Mesenchymal stem cell (in vitro differentiated cells and primary cell): ENCODE measurements at regions not wholly inside any gene's neighbourhood (a gene's known extent, or its start where the extent isn't known, plus 50 kb on each side); places are given as distances from the start of the nearest gene placed in this dataset.
A peak's percentile ranks its signal among the peaks of the same experiment; 100 is the strongest.

Experiments used
- DNase-seq: peaks from one replicate; pipeline ENCODE4 v3.0.0-alpha.2; 2013
- H2AFZ ChIP-seq: one replicate; pipeline ENCODE4 v1.6.1; 2013; ENCODE audit warnings: low read depth, mild to moderate bottlenecking, control low read depth, inconsistent platforms, low read length, moderate library complexity
- H2AK5ac ChIP-seq: 2 replicates; pipeline ENCODE4 v1.6.1; 2013; ENCODE audit warnings: low read length, moderate library complexity, mild to moderate bottlenecking, inconsistent platforms; ENCODE audit not compliant: severe bottlenecking
- H2BK120ac ChIP-seq: one replicate; pipeline ENCODE4 v1.6.1; 2013; ENCODE audit warnings: low read depth, mild to moderate bottlenecking, inconsistent platforms, low read length, moderate library complexity
- H2BK12ac ChIP-seq, 2 experiments: one replicate each; pipeline ENCODE4 v1.6.1; 2013; ENCODE audit warnings: inconsistent platforms in 2 of 2, low read length in 2 of 2, mild to moderate bottlenecking in 2 of 2, moderate library complexity in 2 of 2, control low read depth in 1 of 2
- H2BK15ac ChIP-seq: one replicate; pipeline ENCODE4 v1.6.1; 2013; ENCODE audit warnings: mild to moderate bottlenecking, low read depth, inconsistent platforms; ENCODE audit not compliant: poor library complexity, severe bottlenecking
- H2BK5ac ChIP-seq: 2 replicates; pipeline ENCODE4 v1.6.1; 2013; ENCODE audit warnings: low read depth, mild to moderate bottlenecking, low read length, control low read depth, inconsistent platforms; ENCODE audit not compliant: poor library complexity, severe bottlenecking
- H3K14ac ChIP-seq, 2 experiments: one replicate each; pipeline ENCODE4 v1.6.1; 2013; ENCODE audit warnings: inconsistent platforms in 2 of 2, low read length in 2 of 2, control low read depth in 1 of 2, mild to moderate bottlenecking in 1 of 2, moderate library complexity in 1 of 2
- H3K18ac ChIP-seq, 2 experiments: one replicate each; pipeline ENCODE4 v1.6.1; 2013; ENCODE audit warnings: inconsistent platforms in 2 of 2, low read length in 2 of 2, control low read depth in 1 of 2, low read depth in 1 of 2, mild to moderate bottlenecking in 1 of 2
- H3K23ac ChIP-seq, 2 experiments: one replicate each; pipeline ENCODE4 v1.6.1; 2013; ENCODE audit warnings: inconsistent platforms in 2 of 2, low read length in 2 of 2, mild to moderate bottlenecking in 2 of 2, moderate library complexity in 2 of 2, control low read depth in 1 of 2
- H3K27ac ChIP-seq: 2 replicates; pipeline ENCODE4 v1.5.1; 2013; ENCODE audit warnings: mild to moderate bottlenecking, moderate library complexity, low read length, control low read depth, inconsistent platforms; ENCODE audit not compliant: poor library complexity, severe bottlenecking
- H3K27me3 ChIP-seq, 2 experiments: 2 replicates each; pipeline versions ENCODE4 v1.6.1 to v1.7.0; 2013; ENCODE audit warnings: low read length in 2 of 2, mild to moderate bottlenecking in 2 of 2, moderate library complexity in 2 of 2, control low read depth in 1 of 2, inconsistent platforms in 1 of 2; ENCODE audit not compliant: control insufficient read depth in 1 of 2, insufficient read depth in 1 of 2
- H3K36me3 ChIP-seq, 2 experiments: 2 replicates each; pipeline versions ENCODE4 v1.6.1 to v1.7.0; 2013; ENCODE audit warnings: low read length in 2 of 2, control low read depth in 1 of 2, inconsistent platforms in 1 of 2, low read depth in 1 of 2, mild to moderate bottlenecking in 1 of 2; ENCODE audit not compliant: insufficient read depth in 2 of 2, control insufficient read depth in 1 of 2
- H3K4ac ChIP-seq, 2 experiments: one replicate each; pipeline ENCODE4 v1.6.1; 2013; ENCODE audit warnings: inconsistent platforms in 2 of 2, low read length in 2 of 2, mild to moderate bottlenecking in 2 of 2, moderate library complexity in 2 of 2, control low read depth in 1 of 2, low read depth in 1 of 2
- H3K4me1 ChIP-seq: 2 replicates; pipeline ENCODE4 v1.6.1; 2013; ENCODE audit warnings: low read depth, low read length, control low read depth; ENCODE audit not compliant: control insufficient read depth, insufficient read depth
- H3K4me2 ChIP-seq: 2 replicates; pipeline ENCODE4 v1.6.1; 2013; ENCODE audit warnings: low read length, mild to moderate bottlenecking, inconsistent platforms; ENCODE audit not compliant: poor library complexity, severe bottlenecking
- H3K4me3 ChIP-seq, 2 experiments: 2 replicates each; pipeline versions ENCODE4 v1.5.1 to v1.7.0; 2013; ENCODE audit warnings: low read length in 2 of 2, mild to moderate bottlenecking in 2 of 2, control low read depth in 1 of 2, low read depth in 1 of 2; ENCODE audit not compliant: insufficient read depth in 1 of 2
- H3K79me1 ChIP-seq: replicated peaks from 2 replicates; pipeline ENCODE4 v1.6.1; 2013; ENCODE audit warnings: mild to moderate bottlenecking, control low read depth, low read length, inconsistent platforms; ENCODE audit not compliant: poor library complexity, severe bottlenecking
- H3K9ac ChIP-seq: 2 replicates; pipeline ENCODE4 v1.7.0; 2013; ENCODE audit warnings: mild to moderate bottlenecking, low read length, moderate library complexity
- H3K9me3 ChIP-seq: 2 replicates; pipeline ENCODE4 v1.7.0; 2013; ENCODE audit warnings: mild to moderate bottlenecking, low read length; ENCODE audit not compliant: control insufficient read depth
- H4K8ac ChIP-seq: one replicate; pipeline ENCODE4 v1.6.1; 2013; ENCODE audit warnings: inconsistent platforms, mild to moderate bottlenecking, low read length, moderate library complexity
- H4K91ac ChIP-seq: one replicate; pipeline ENCODE4 v1.6.1; 2013; ENCODE audit warnings: mild to moderate bottlenecking, low read length, inconsistent platforms
- WGBS: methylation state at CpG from one replicate; pipeline ENCODE4 v1.1.7; 2013; ENCODE audit warnings: mixed read lengths; 5-methylcytosine and 5-hydroxymethylcytosine counted together

DNA sequence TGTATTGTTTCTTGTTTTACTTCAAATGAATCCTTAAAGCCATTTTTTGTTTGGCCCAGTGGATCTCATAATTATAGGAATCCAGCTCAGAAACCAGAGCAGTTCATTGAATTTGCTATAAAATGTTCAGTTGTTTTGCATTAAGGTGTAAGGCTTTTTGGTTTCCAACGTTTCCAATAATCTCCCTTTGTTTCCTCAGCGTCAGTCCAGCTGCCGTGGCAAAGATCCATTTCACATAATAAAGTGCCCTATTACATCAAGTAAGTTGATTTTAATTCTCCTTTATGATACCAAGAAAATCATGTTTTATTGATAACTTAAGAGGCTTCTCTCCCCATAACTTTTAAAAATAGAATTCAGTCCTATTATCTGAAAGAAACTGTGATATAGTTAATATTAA lies 472.6 kb downstream of the UTRN start:
- H3K4me2 ChIP-seq = no peak overlapping the region
- no peak overlapping the region for H4K8ac ChIP-seq
- no peak overlapping the region for H3K14ac ChIP-seq
- no peaks in the 10 kb centered on the region for H3K27me3 ChIP-seq
- H3K9me3 ChIP-seq = no peaks in the 10 kb centered on the region
- no peaks in the 10 kb centered on the region for H3K4me1 ChIP-seq
- no peak overlapping the region for H3K9ac ChIP-seq
- no peak overlapping the region for H3K23ac ChIP-seq
- H2AK5ac ChIP-seq = no peak overlapping the region
- H2BK120ac ChIP-seq = no peak overlapping the region
- no peak overlapping the region for H3K4ac ChIP-seq
- H3K79me1 ChIP-seq = peaks cover 2% of the 10 kb centered on the region
- WGBS = no CpG with 5 or more reads among the region's 3 CpGs
- no peak overlapping the region for H2BK5ac ChIP-seq
- no peak overlapping the region for H3K18ac ChIP-seq
- no peak for DNase-seq
- H3K27ac ChIP-seq = no peak overlapping the region
- no peak overlapping the region for H4K91ac ChIP-seq
- peaks cover 0 to 30% of the 10 kb centered on the region in 2 experiments for H3K36me3 ChIP-seq
- no peak overlapping the region for H2AFZ ChIP-seq
- H2BK15ac ChIP-seq = no peak overlapping the region
- no peak overlapping the region for H3K4me3 ChIP-seq
- no peak overlapping the region for H2BK12ac ChIP-seq

DNA sequence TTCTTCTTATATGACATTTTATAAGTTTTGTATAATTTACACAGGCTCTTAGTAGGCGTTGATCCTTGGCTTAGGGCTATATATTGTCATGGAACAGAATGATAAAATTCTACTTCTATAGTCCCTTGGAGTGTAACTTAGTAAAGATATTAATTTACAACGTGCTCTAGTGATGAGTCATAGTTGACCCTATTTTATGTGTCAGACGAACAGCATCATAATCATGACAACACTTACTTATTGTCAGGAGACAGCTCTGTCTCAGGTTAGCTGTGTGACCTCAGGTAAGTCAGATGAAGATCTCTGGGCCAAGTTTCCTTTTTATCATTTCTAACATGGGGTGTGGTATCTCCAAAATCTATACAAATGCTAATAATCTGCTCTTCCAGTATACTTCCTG lies 473.5 kb downstream of the UTRN start:
- no peak overlapping the region for H2BK12ac ChIP-seq
- H3K23ac ChIP-seq = no peak overlapping the region
- H2AK5ac ChIP-seq = no peak overlapping the region
- H3K79me1 ChIP-seq = peaks cover under 1% of the 10 kb centered on the region
- H2BK5ac ChIP-seq = no peak overlapping the region
- H2BK15ac ChIP-seq = no peak overlapping the region
- no peak overlapping the region for H2BK120ac ChIP-seq
- H4K8ac ChIP-seq = no peak overlapping the region
- no peak overlapping the region for H3K18ac ChIP-seq
- H3K4me1 ChIP-seq = no peaks in the 10 kb centered on the region
- H3K27ac ChIP-seq = no peak overlapping the region
- no peak overlapping the region for H4K91ac ChIP-seq
- H2AFZ ChIP-seq = no peak overlapping the region
- no peak overlapping the region for H3K9ac ChIP-seq
- H3K36me3 ChIP-seq = peaks cover 0 to 34% of the 10 kb centered on the region in 2 experiments
- no CpG with 5 or more reads among the region's 3 CpGs for WGBS
- no peak overlapping the region for H3K4ac ChIP-seq
- no peak overlapping the region for H3K14ac ChIP-seq
- H3K4me2 ChIP-seq = no peak overlapping the region
- DNase-seq = peak; percentile 5
- H3K27me3 ChIP-seq = no peaks in the 10 kb centered on the region
- no peaks in the 10 kb centered on the region for H3K9me3 ChIP-seq
- no peak overlapping the region for H3K4me3 ChIP-seq

DNA sequence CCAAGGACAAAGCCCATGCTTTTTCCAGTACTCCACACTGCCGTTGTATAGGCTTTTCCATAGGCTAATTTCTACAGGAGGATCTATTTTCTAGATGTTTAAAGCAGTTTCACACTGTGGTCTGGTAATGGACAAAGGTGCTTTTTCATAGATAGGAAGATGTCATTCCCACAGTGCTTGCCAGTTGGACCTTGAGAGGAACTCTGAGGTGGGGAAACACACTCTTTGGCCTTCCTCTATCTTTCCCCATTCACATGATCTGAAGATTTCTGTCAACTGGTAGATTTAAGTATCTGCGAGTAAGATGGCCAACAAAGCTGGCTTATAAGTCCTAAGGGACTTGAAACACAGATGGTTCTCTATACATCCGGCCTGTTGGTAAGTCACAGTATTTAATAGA lies 477.3 kb downstream of the UTRN start:
- Histone ChIP-seq H2BK12ac (no peak overlapping the region), H3K9ac (no peak overlapping the region), H4K8ac (no peak overlapping the region), H3K4ac (no peak overlapping the region), H3K36me3 (peaks cover 3 to 39% of the 10 kb centered on the region in 2 experiments), H3K9me3 (no peaks in the 10 kb centered on the region), H2BK5ac (no peak overlapping the region), H2BK15ac (no peak overlapping the region), H4K91ac (no peak overlapping the region), H3K79me1 (no peaks in the 10 kb centered on the region), H3K23ac (no peak overlapping the region), H3K14ac (no peak overlapping the region), H3K4me1 (no peaks in the 10 kb centered on the region), H2AK5ac (no peak overlapping the region), H3K4me2 (no peak overlapping the region), H3K27me3 (no peaks in the 10 kb centered on the region), H3K18ac (no peak overlapping the region), H2AFZ (no peak overlapping the region), H2BK120ac (no peak overlapping the region), H3K4me3 (no peak overlapping the region), H3K27ac (no peak overlapping the region)
- no peak for DNase-seq
- WGBS = 100% methylated on average over 1 of the region's 3 CpGs

DNA sequence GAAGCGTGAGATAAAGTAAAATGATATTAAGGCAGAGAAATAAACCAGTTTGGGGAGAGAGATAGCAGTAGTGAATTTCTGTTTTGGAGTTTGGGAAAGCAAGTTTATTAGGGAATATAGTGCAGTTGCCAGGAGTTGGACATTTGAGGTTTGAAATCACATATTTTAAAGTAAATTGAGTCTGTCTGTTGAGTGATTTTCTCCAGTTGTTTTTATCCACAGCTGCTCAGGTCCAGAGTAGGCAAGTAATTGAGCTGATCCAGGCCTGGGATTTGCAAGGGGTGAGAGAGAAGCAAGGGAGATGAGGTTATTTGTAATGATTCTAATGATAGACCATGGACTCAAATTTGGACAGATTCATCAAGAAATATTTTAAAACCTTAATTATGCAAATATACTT lies 481.9 kb downstream of the UTRN start:
- no peak overlapping the region for H3K4ac ChIP-seq
- WGBS = 100% methylated on average over 1 of the region's 1 CpG
- no peak overlapping the region for H3K27ac ChIP-seq

More for the DNA sequence above, 481.9 kb downstream of the UTRN start:
- Histone ChIP-seq H2BK120ac (no peak overlapping the region), H2AK5ac (no peak overlapping the region), H3K4me1 (no peaks in the 10 kb centered on the region), H3K23ac (no peak overlapping the region), H3K27me3 (no peaks in the 10 kb centered on the region), H3K4me2 (no peak overlapping the region), H3K4me3 (no peak overlapping the region), H4K8ac (no peak overlapping the region), H3K14ac (no peak overlapping the region), H3K9ac (no peak overlapping the region), H3K36me3 (peaks cover 3 to 37% of the 10 kb centered on the region in 2 experiments), H3K79me1 (peaks cover 4% of the 10 kb centered on the region), H4K91ac (no peak overlapping the region), H2AFZ (no peak overlapping the region), H2BK5ac (no peak overlapping the region), H2BK12ac (no peak overlapping the region), H3K18ac (no peak overlapping the region), H2BK15ac (no peak overlapping the region), H3K9me3 (no peaks in the 10 kb centered on the region)
- DNase-seq = no peak
